MM.1S (cell line): ENCODE measurements at regions not wholly inside any gene's neighbourhood (a gene's known extent, or its start where the extent isn't known, plus 50 kb on each side); places are given as distances from the start of the nearest gene placed in this dataset.

Source experiments
- CTCF ChIP-seq: fragments of 300-600 bp; sonication (generic); IDR thresholded peaks from 2 replicates; pipeline ENCODE4 v1.5.1; 2016; ENCODE audit warnings: antibody characterized with exemption, low read length, mixed read lengths
- EZH2phosphoT487 ChIP-seq: fragments of 300-600 bp; sonication (generic); IDR thresholded peaks from 2 replicates; pipeline ENCODE4 v1.6.1; 2018; ENCODE audit warnings: antibody characterized with exemption, low read length

DNA sequence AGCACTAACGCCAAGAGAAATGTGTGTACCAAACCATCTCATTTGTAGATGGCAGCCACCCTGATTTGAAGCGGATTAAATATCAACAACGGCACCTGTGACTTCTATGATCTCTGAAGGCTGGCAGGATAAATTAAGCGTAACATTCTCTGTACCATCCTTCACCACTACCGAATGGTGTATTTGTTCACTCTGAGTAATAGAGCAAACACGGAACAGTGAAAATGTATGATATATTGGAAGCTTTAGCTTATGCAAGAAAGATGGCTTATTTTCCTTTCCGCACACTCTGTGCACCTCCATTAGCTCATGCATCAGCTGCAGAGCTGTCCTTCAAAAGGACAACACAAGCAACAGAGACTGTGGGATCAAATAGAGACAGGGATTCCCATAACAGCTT is 431.1 kb downstream of the PRELID2 start:
- no peak for TF ChIP-seq CTCF
- TF ChIP-seq EZH2phosphoT487, result no peak
